HepG2 (cell line): ENCODE measurements at regions not wholly inside any gene's neighbourhood (a gene's known extent, or its start where the extent isn't known, plus 50 kb on each side); places are given as distances from the start of the nearest gene placed in this dataset.

Experiments used
- EP300 ChIP-seq, 3 experiments: sonication (generic) in 1 of 3; formaldehyde crosslinking in 1 of 3; IDR thresholded peaks; 2 replicates each; pipeline versions ENCODE4 v1.5.1 to v1.6.1; 2011 to 2020; ENCODE audit warnings: low read depth in 2 of 3, low read length in 2 of 3, borderline replicate concordance in 1 of 3, improper control_type of control experiment in 1 of 3, mild to moderate bottlenecking in 1 of 3, missing genetic modification reagents in 1 of 3, moderate library complexity in 1 of 3
- HMG20A ChIP-seq: IDR thresholded peaks from 2 replicates; pipeline ENCODE4 v1.6.1; 2016; ENCODE audit warnings: borderline replicate concordance
- HOXA9 ChIP-seq: sonication (generic); formaldehyde crosslinking; IDR thresholded peaks from 2 replicates; pipeline ENCODE4 v1.8.1; 2022; ENCODE audit warnings: missing genetic modification reagents, mild to moderate bottlenecking, moderate library complexity, borderline replicate concordance
- MLLT10 ChIP-seq: sonication (generic); formaldehyde crosslinking; IDR thresholded peaks from 2 replicates; pipeline ENCODE4 v1.4.0; 2020; ENCODE audit warnings: missing genetic modification reagents
- MXI1 ChIP-seq: IDR thresholded peaks from 3 replicates; pipeline ENCODE4 v1.6.1; 2012; ENCODE audit warnings: low read depth, low read length, inconsistent platforms, borderline replicate concordance
- RFX3 ChIP-seq: IDR thresholded peaks from 2 replicates; pipeline ENCODE4 v1.6.1; 2016; ENCODE audit warnings: missing biosample characterization, missing genetic modification reagents
- STAG1 ChIP-seq: sonication (generic); formaldehyde crosslinking; IDR thresholded peaks from 2 replicates; pipeline ENCODE4 v1.4.0; 2020; ENCODE audit warnings: missing genetic modification reagents
- TEAD2 ChIP-seq: sonication (generic); formaldehyde crosslinking; IDR thresholded peaks from 2 replicates; pipeline ENCODE4 v1.9.0; 2021; ENCODE audit warnings: missing genetic modification reagents
- TOPORS ChIP-seq: sonication (generic); formaldehyde crosslinking; IDR thresholded peaks from 2 replicates; pipeline ENCODE4 v1.8.0; 2023; ENCODE audit warnings: mild to moderate bottlenecking, missing genetic modification reagents
- TSC22D2 ChIP-seq: sonication (generic); formaldehyde crosslinking; IDR thresholded peaks from 2 replicates; pipeline ENCODE4 v1.5.1; 2020; ENCODE audit warnings: missing genetic modification reagents, mild to moderate bottlenecking, borderline replicate concordance
- ZNF333 ChIP-seq: sonication (generic); formaldehyde crosslinking; IDR thresholded peaks from 2 replicates; pipeline ENCODE4 v1.4.0; 2020; ENCODE audit warnings: mild to moderate bottlenecking, missing genetic modification reagents, borderline replicate concordance
- ZNF350 ChIP-seq: sonication (generic); formaldehyde crosslinking; IDR thresholded peaks from 2 replicates; pipeline ENCODE4 v1.4.0; 2020; ENCODE audit warnings: mild to moderate bottlenecking, low read depth, missing genetic modification reagents, borderline replicate concordance
- ZNF775 ChIP-seq: sonication (generic); formaldehyde crosslinking; IDR thresholded peaks from 2 replicates; pipeline ENCODE4 v1.4.0; 2020; ENCODE audit warnings: missing genetic modification reagents, mild to moderate bottlenecking, moderate library complexity, borderline replicate concordance
- ZSCAN30 ChIP-seq: sonication (generic); formaldehyde crosslinking; IDR thresholded peaks from 2 replicates; pipeline ENCODE4 v1.5.0; 2020; ENCODE audit warnings: mild to moderate bottlenecking, missing genetic modification reagents
- TF ChIP-seq, protein P1 (sequence below): sonication (generic); formaldehyde crosslinking; IDR thresholded peaks from 2 replicates; pipeline ENCODE4 v1.4.0; 2020; ENCODE audit warnings: missing genetic modification reagents, borderline replicate concordance
- TF ChIP-seq, protein P2 (sequence below): sonication (generic); formaldehyde crosslinking; IDR thresholded peaks from 2 replicates; pipeline ENCODE4 v1.4.0; 2020; ENCODE audit warnings: mild to moderate bottlenecking, missing genetic modification reagents
- TF ChIP-seq, protein P3 (sequence below): sonication (generic); formaldehyde crosslinking; IDR thresholded peaks from 2 replicates; pipeline ENCODE4 v1.8.1; 2023; ENCODE audit warnings: missing genetic modification reagents, mild to moderate bottlenecking, borderline replicate concordance
- TF ChIP-seq, protein P4 (sequence below): sonication (generic); formaldehyde crosslinking; IDR thresholded peaks from 2 replicates; pipeline ENCODE4 v1.4.0; 2020; ENCODE audit warnings: missing genetic modification reagents
- TF ChIP-seq, protein P5 (sequence below): sonication (generic); formaldehyde crosslinking; IDR thresholded peaks from one replicate; pipeline ENCODE4 v1.5.1; 2020; ENCODE audit warnings: mild to moderate bottlenecking, missing genetic modification reagents; ENCODE audit errors: not compliant biosample characterization

DNA sequence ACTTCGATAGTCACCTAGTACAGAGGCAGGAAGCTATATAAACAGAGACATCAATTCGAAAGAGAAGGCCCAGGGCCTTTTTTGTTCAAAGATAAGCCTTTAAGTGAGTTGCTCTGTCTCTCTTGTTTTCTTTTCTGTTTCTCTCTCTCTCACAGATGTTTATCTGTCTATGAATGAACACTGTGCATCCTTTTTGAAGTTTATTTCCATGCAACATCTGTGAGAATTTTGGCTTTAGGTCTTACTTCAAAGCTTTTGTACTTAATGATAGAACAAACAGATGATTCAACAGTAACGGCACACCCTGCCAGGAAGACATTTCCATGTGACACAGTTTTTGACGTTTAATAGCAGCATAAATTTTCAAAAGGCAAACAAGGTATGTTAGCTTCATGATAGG lies 1413.1 kb upstream of the CDH6 start (continued):
- no peak for TF ChIP-seq ZSCAN30 (CRISPR knock-in tag)
- TF ChIP-seq MXI1 = no peak
- TF ChIP-seq, protein P1, sequence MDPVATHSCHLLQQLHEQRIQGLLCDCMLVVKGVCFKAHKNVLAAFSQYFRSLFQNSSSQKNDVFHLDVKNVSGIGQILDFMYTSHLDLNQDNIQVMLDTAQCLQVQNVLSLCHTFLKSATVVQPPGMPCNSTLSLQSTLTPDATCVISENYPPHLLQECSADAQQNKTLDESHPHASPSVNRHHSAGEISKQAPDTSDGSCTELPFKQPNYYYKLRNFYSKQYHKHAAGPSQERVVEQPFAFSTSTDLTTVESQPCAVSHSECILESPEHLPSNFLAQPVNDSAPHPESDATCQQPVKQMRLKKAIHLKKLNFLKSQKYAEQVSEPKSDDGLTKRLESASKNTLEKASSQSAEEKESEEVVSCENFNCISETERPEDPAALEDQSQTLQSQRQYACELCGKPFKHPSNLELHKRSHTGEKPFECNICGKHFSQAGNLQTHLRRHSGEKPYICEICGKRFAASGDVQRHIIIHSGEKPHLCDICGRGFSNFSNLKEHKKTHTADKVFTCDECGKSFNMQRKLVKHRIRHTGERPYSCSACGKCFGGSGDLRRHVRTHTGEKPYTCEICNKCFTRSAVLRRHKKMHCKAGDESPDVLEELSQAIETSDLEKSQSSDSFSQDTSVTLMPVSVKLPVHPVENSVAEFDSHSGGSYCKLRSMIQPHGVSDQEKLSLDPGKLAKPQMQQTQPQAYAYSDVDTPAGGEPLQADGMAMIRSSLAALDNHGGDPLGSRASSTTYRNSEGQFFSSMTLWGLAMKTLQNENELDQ (CRISPR knock-in tag) = no peak
- no peak for TF ChIP-seq ZNF333 (CRISPR knock-in tag)
- TF ChIP-seq HMG20A (CRISPR knock-in tag) = peak; percentile 81; the same call in 1 of the 2 replicates
- TF ChIP-seq TSC22D2 = no peak
- TF ChIP-seq, protein P2, sequence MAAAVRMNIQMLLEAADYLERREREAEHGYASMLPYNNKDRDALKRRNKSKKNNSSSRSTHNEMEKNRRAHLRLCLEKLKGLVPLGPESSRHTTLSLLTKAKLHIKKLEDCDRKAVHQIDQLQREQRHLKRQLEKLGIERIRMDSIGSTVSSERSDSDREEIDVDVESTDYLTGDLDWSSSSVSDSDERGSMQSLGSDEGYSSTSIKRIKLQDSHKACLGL (CRISPR knock-in tag) = no peak
- no peak for TF ChIP-seq ZNF350
- no peak for TF ChIP-seq TEAD2
- TF ChIP-seq ZNF775 (CRISPR knock-in tag) = no peak
- TF ChIP-seq, protein P3, sequence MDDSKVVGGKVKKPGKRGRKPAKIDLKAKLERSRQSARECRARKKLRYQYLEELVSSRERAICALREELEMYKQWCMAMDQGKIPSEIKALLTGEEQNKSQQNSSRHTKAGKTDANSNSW (CRISPR knock-in tag) = no peak
- TF ChIP-seq, protein P4, sequence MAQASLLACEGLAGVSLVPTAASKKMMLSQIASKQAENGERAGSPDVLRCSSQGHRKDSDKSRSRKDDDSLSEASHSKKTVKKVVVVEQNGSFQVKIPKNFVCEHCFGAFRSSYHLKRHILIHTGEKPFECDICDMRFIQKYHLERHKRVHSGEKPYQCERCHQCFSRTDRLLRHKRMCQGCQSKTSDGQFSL (CRISPR knock-in tag) = no peak
- TF ChIP-seq RFX3 = no peak
- TF ChIP-seq, protein P5, sequence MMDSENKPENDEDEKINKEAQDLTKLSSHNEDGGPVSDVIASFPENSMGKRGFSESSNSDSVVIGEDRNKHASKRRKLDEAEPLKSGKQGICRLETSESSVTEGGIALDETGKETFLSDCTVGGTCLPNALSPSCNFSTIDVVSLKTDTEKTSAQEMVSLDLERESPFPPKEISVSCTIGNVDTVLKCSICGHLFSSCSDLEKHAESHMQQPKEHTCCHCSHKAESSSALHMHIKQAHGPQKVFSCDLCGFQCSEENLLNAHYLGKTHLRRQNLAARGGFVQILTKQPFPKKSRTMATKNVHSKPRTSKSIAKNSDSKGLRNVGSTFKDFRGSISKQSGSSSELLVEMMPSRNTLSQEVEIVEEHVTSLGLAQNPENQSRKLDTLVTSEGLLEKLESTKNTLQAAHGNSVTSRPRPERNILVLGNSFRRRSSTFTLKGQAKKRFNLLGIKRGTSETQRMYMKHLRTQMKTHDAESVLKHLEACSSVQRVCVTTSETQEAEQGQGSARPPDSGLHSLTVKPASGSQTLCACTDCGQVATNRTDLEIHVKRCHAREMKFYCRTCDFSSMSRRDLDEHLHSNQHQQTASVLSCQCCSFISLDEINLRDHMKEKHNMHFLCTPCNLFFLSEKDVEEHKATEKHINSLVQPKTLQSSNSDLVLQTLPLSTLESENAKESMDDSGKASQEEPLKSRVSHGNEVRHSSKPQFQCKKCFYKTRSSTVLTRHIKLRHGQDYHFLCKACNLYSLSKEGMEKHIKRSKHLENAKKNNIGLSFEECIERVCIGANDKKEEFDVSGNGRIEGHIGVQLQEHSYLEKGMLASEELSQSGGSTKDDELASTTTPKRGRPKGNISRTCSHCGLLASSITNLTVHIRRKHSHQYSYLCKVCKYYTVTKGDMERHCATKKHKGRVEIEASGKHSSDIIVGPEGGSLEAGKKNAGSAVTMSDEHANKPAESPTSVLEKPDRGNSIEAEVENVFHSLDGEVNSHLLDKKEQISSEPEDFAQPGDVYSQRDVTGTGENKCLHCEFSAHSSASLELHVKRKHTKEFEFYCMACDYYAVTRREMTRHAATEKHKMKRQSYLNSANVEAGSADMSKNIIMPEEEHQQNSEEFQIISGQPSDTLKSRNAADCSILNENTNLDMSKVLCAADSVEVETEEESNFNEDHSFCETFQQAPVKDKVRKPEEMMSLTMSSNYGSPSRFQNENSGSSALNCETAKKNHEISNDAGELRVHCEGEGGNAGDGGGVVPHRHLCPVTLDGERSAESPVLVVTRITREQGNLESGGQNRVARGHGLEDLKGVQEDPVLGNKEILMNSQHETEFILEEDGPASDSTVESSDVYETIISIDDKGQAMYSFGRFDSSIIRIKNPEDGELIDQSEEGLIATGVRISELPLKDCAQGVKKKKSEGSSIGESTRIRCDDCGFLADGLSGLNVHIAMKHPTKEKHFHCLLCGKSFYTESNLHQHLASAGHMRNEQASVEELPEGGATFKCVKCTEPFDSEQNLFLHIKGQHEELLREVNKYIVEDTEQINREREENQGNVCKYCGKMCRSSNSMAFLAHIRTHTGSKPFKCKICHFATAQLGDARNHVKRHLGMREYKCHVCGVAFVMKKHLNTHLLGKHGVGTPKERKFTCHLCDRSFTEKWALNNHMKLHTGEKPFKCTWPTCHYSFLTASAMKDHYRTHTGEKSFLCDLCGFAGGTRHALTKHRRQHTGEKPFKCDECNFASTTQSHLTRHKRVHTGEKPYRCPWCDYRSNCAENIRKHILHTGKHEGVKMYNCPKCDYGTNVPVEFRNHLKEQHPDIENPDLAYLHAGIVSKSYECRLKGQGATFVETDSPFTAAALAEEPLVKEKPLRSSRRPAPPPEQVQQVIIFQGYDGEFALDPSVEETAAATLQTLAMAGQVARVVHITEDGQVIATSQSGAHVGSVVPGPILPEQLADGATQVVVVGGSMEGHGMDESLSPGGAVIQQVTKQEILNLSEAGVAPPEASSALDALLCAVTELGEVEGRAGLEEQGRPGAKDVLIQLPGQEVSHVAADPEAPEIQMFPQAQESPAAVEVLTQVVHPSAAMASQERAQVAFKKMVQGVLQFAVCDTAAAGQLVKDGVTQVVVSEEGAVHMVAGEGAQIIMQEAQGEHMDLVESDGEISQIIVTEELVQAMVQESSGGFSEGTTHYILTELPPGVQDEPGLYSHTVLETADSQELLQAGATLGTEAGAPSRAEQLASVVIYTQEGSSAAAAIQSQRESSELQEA (CRISPR knock-in tag) = no peak
- no peak for TF ChIP-seq STAG1 (CRISPR knock-in tag)
- TF ChIP-seq MLLT10 (CRISPR knock-in tag) = no peak
- TF ChIP-seq HOXA9 = no peak
- no peak for TF ChIP-seq TOPORS (CRISPR knock-in tag)
- TF ChIP-seq EP300 (IDR thresholded peaks at IDR 0.05; ENCODE audit: low read depth in 2 of 2, low read length in 2 of 2) = peak in 1 of 2 experiments; percentile 87; a peak in 2 of 4 replicates
- peak; percentile 92 for TF ChIP-seq EP300 (CRISPR knock-in tag; IDR thresholded peaks at IDR 0.05; ENCODE audit: borderline replicate concordance)
